CD8-positive, alpha-beta memory T cell (primary cell): ENCODE measurements at regions not wholly inside any gene's neighbourhood (a gene's known extent, or its start where the extent isn't known, plus 50 kb on each side); places are given as distances from the start of the nearest gene placed in this dataset.

Experiments
- CTCF ChIA-PET: fragments of 350-600 bp; sonication (Branson Sonifier 250); formaldehyde crosslinking; loops from one replicate; lab custom pipeline; 2021; ENCODE audit warnings: antibody characterized with exemption; lab: Charles Lee
- POLR2A ChIA-PET: fragments of 350-600 bp; sonication (Branson Sonifier 250); formaldehyde crosslinking; loops from one replicate; lab custom pipeline; 2021; ENCODE audit warnings: antibody characterized with exemption; lab: Charles Lee
- DNase-seq, 5 donors: peaks; one replicate each; pipeline versions ENCODE4 v3.0.0 to v3.0.0-alpha.2; 2020 to 2022; ENCODE audit warnings: mixed read lengths in 1 of 5
- H3K27ac ChIP-seq: one replicate; pipeline ENCODE4 v1.7.0; 2013; ENCODE audit warnings: low read depth, mild to moderate bottlenecking, low read length, moderate library complexity
- H3K27me3 ChIP-seq: 2 replicates; pipeline ENCODE4 v1.7.0; 2013; ENCODE audit warnings: low read length, mild to moderate bottlenecking; ENCODE audit not compliant: insufficient read depth, poor library complexity, severe bottlenecking
- H3K36me3 ChIP-seq: 2 replicates; pipeline ENCODE4 v1.7.0; 2013; ENCODE audit warnings: mild to moderate bottlenecking, low read length, moderate library complexity; ENCODE audit not compliant: insufficient read depth
- H3K4me1 ChIP-seq: 2 replicates; pipeline ENCODE4 v1.7.0; 2013; ENCODE audit warnings: mild to moderate bottlenecking, low read length, moderate library complexity; ENCODE audit not compliant: insufficient read depth
- H3K4me3 ChIP-seq: 2 replicates; pipeline ENCODE4 v1.7.0; 2013; ENCODE audit warnings: mild to moderate bottlenecking, low read length
- H3K9me3 ChIP-seq: 2 replicates; pipeline ENCODE4 v1.7.0; 2013; ENCODE audit warnings: mild to moderate bottlenecking, low read length
- H3K27ac Mint-ChIP-seq, 8 donors: one replicate each; pipeline ENCODE4 v1.8.0; 2020 to 2021; ENCODE audit warnings: mixed read lengths in 8 of 8, mild to moderate bottlenecking in 6 of 8, inconsistent platforms in 3 of 8, moderate library complexity in 3 of 8
- H3K27me3 Mint-ChIP-seq, 2 donors: one replicate each; pipeline ENCODE4 v1.8.0; 2020 to 2021; ENCODE audit warnings: mixed read lengths in 2 of 2, mild to moderate bottlenecking in 1 of 2, moderate library complexity in 1 of 2
- H3K36me3 Mint-ChIP-seq, 3 donors: one replicate each; pipeline ENCODE4 v1.8.0; 2020 to 2021; ENCODE audit warnings: mixed read lengths in 3 of 3, inconsistent platforms in 1 of 3, mild to moderate bottlenecking in 1 of 3
- H3K4me1 Mint-ChIP-seq, 3 donors: one replicate each; pipeline ENCODE4 v1.8.0; 2020 to 2021; ENCODE audit warnings: mixed read lengths in 3 of 3, inconsistent platforms in 1 of 3, mild to moderate bottlenecking in 1 of 3
- H3K4me3 Mint-ChIP-seq, 7 donors: one replicate each; pipeline ENCODE4 v1.8.0; 2020 to 2021; ENCODE audit warnings: mixed read lengths in 7 of 7, mild to moderate bottlenecking in 6 of 7, moderate library complexity in 4 of 7, inconsistent platforms in 2 of 7
- H3K9me3 Mint-ChIP-seq, 5 donors: one replicate each; pipeline ENCODE4 v1.8.0; 2020 to 2022; ENCODE audit warnings: mixed read lengths in 5 of 5, mild to moderate bottlenecking in 3 of 5, moderate library complexity in 2 of 5, inconsistent platforms in 1 of 5

DNA sequence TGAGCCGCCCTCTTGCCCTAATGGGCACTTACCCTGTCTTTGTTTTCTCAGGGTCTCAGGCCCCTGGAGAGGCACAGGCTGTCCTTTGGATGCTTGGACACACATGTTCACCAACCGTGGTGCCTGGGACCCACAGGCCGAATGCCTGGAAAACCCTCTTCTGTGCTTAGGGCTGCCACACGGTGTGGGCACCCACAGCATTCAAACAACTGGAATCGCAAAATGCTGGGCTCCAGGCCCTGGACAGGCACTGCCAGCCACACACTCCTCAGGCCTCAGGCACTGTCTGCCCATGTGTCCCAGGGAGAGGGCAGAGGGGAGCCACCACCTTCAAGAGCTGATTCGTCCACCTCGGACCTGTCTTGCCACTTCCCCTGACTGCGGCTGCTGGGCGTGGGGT lies 123.1 kb upstream of the ACKR3 start:
- Histone ChIP-seq H3K27me3 (no peaks in the 10 kb centered on the region), H3K27ac (no peak overlapping the region), H3K9me3 (no peaks in the 10 kb centered on the region), H3K4me3 (no peak overlapping the region), H3K36me3 (no peaks in the 10 kb centered on the region), H3K4me1 (no peaks in the 10 kb centered on the region)
- ChIA-PET CTCF (no interaction called here), POLR2A (no interaction called here)
- H3K27ac Mint-ChIP-seq = peak overlapping the region in 1 of 8 donors; percentile 72
- H3K4me1 Mint-ChIP-seq = no peaks in the 10 kb centered on the region
- H3K4me3 Mint-ChIP-seq = no peak overlapping the region
- DNase-seq = no peak
- H3K9me3 Mint-ChIP-seq = peaks cover 0 to 4% (median 0%) of the 10 kb centered on the region in 5 donors
- no peaks in the 10 kb centered on the region for H3K36me3 Mint-ChIP-seq
- H3K27me3 Mint-ChIP-seq = peaks cover 6 to 34% of the 10 kb centered on the region in 2 donors

DNA sequence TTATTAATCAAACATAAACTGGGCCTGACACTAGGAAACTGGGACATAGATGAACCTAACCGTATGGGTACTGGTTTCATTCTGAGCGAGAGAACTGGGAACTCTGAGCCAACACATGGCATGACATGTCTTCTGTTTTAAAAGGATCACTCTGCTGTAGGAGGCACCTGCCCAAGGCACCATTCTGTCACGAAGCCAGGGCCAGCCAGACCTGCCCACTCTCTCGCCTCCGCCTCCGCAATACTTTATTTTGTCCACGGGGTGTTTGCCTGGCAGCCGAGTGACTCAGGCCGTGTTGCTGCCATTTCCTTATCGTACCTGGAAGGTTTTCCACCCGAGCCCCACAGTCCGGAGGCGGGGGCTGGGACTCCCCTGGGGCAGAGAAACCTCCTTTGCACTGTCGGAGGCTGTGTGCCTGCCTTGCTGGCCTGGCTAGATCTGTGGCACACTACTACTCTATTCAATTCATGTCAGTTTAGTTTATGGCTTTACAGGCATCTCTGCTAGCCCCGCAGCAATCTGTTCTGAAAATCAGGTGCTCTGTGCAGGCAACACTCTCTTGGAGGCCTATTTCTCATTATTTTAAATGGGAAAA lies 120.4 kb upstream of the ACKR3 start:
- POLR2A ChIA-PET = no interaction called here
- CTCF ChIA-PET = no interaction called here
- no peak overlapping the region for H3K4me3 Mint-ChIP-seq
- peaks cover 11 to 25% of the 10 kb centered on the region in 2 donors for H3K27me3 Mint-ChIP-seq
- no peak overlapping the region for H3K27ac ChIP-seq
- H3K4me1 ChIP-seq = no peaks in the 10 kb centered on the region
- DNase-seq = no peak
- H3K36me3 Mint-ChIP-seq = no peaks in the 10 kb centered on the region
- no peaks in the 10 kb centered on the region for H3K36me3 ChIP-seq
- no peak overlapping the region for H3K27ac Mint-ChIP-seq
- H3K27me3 ChIP-seq = no peaks in the 10 kb centered on the region
- no peaks in the 10 kb centered on the region for H3K9me3 ChIP-seq
- no peaks in the 10 kb centered on the region for H3K9me3 Mint-ChIP-seq
- no peaks in the 10 kb centered on the region for H3K4me1 Mint-ChIP-seq
- no peak overlapping the region for H3K4me3 ChIP-seq

DNA sequence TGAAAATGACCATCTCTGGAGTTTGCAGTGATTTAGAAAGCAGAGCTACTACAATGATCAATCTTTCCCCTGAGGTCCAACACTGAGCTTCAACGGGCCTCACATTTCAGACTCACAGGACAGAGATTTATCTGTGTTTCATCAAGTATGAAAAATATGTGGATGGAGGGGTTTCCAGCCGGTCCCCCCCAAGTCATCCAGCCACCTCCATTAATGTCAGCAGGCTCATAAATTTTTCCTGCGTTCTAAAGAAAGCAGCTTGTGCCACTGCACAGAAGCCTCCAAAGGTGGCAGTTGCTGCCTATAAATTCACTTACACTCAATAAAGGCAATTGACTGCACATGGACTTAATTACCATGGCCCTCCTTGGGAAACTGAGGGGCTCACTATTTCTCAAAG lies 117.4 kb upstream of the ACKR3 start:
- CTCF ChIA-PET = no interaction called here
- peaks cover 15 to 25% of the 10 kb centered on the region in 2 donors for H3K27me3 Mint-ChIP-seq
- POLR2A ChIA-PET = no interaction called here

DNA sequence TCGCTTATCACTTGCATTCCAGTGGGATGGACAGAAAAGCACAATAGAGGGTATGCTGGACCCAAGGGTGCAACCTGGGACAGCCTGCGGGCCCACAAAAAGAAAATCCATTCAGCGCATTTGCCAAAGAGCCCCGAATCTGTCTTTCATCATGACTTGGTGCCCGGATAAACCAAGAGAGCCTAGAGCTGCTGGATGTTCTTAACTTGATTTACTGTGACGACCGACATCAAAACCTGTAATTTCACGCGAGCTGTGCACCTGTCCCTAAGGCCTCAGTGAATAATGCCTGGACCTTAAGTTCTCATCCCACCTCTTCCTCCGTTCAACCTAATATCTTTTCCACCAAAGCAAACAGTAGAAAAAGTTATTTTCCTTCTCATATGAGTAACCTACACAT lies 115.5 kb upstream of the ACKR3 start:
- no peaks in the 10 kb centered on the region for H3K4me1 ChIP-seq
- ChIA-PET POLR2A (no interaction called here), CTCF (no interaction called here)
- H3K27me3 ChIP-seq = no peaks in the 10 kb centered on the region
- no peak overlapping the region for H3K27ac ChIP-seq
- no peaks in the 10 kb centered on the region for H3K9me3 ChIP-seq
- H3K36me3 ChIP-seq = no peaks in the 10 kb centered on the region
- H3K27ac Mint-ChIP-seq = no peak overlapping the region
- H3K27me3 Mint-ChIP-seq = peaks cover 15 to 22% of the 10 kb centered on the region in 2 donors
- no peak for DNase-seq
- peaks cover 0 to 5% (median 0%) of the 10 kb centered on the region in 3 donors for H3K36me3 Mint-ChIP-seq
- H3K4me1 Mint-ChIP-seq = no peaks in the 10 kb centered on the region
- peaks cover 0 to 6% (median 0%) of the 10 kb centered on the region in 5 donors for H3K9me3 Mint-ChIP-seq
- H3K4me3 ChIP-seq = no peak overlapping the region
- H3K4me3 Mint-ChIP-seq = no peak overlapping the region

More for the DNA sequence above, 117.4 kb upstream of the ACKR3 start:
- DNase-seq = no peak
- Mint-ChIP-seq H3K9me3 (no peaks in the 10 kb centered on the region), H3K4me1 (no peaks in the 10 kb centered on the region), H3K36me3 (peaks cover 0 to 1% (median 0%) of the 10 kb centered on the region in 3 donors), H3K27ac (no peak overlapping the region), H3K4me3 (no peak overlapping the region)
- Histone ChIP-seq H3K4me1 (no peaks in the 10 kb centered on the region), H3K9me3 (no peaks in the 10 kb centered on the region), H3K4me3 (no peak overlapping the region), H3K27me3 (no peaks in the 10 kb centered on the region), H3K27ac (no peak overlapping the region), H3K36me3 (no peaks in the 10 kb centered on the region)

DNA sequence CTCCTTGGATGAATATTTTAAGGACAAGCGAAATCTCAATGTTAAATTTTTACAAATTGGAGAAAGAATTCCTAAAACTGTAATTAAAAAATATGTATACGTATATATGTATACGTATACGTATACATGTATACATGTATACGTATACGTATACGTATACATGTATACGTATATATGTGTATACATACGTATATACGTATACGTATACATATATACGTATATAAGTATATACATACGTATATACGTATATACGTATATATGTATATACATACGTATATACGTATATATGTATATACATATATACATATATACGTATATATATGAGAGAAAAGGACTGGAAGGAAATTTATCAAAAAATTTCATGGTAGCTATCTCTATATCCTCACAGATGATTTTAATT lies 110.2 kb upstream of the ACKR3 start:
- Histone ChIP-seq H3K27me3 (no peaks in the 10 kb centered on the region), H3K4me3 (no peak overlapping the region), H3K4me1 (no peaks in the 10 kb centered on the region), H3K27ac (no peak overlapping the region), H3K9me3 (no peaks in the 10 kb centered on the region), H3K36me3 (no peaks in the 10 kb centered on the region)
- peaks cover 0 to 6% (median 2%) of the 10 kb centered on the region in 5 donors for H3K9me3 Mint-ChIP-seq
- H3K36me3 Mint-ChIP-seq = peaks cover 0 to 5% (median 0%) of the 10 kb centered on the region in 3 donors
- H3K4me3 Mint-ChIP-seq = no peak overlapping the region
- no peaks in the 10 kb centered on the region for H3K4me1 Mint-ChIP-seq
- DNase-seq = no peak
- no peak overlapping the region for H3K27ac Mint-ChIP-seq
- ChIA-PET POLR2A (no interaction called here), CTCF (no interaction called here)
- H3K27me3 Mint-ChIP-seq = peaks cover 13 to 14% of the 10 kb centered on the region in 2 donors

DNA sequence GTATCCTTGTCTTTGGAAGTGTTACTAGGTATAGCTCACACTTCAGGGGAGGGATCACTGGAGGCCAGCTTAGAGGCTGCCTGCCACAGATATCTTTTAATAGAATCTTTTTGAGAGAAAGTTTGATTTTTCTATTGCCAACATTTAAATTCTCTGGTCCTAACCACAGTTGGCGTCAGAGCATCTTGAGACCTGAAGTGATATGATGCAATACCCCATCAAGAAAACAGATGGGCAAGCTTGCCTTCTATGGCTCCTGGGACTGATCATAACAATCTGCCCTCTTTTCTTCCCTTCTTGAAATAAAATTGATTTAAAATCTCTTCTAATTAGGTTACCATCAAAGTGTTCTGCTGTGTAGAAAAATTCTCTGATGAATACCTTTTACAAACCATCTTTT lies 105.5 kb upstream of the ACKR3 start:
- H3K4me1 ChIP-seq = no peaks in the 10 kb centered on the region
- no peak overlapping the region for H3K4me3 ChIP-seq
- POLR2A ChIA-PET = no interaction called here
- no peaks in the 10 kb centered on the region for H3K27me3 ChIP-seq
- Mint-ChIP-seq H3K27ac (no peak overlapping the region), H3K36me3 (peaks cover 0 to 3% (median 0%) of the 10 kb centered on the region in 3 donors), H3K27me3 (peaks cover 3 to 6% of the 10 kb centered on the region in 2 donors), H3K4me3 (no peak overlapping the region), H3K4me1 (no peaks in the 10 kb centered on the region), H3K9me3 (peaks cover 0 to 23% (median 17%) of the 10 kb centered on the region in 5 donors)
- no peak for DNase-seq
- H3K36me3 ChIP-seq = no peaks in the 10 kb centered on the region
- no peaks in the 10 kb centered on the region for H3K9me3 ChIP-seq
- CTCF ChIA-PET = no interaction called here
- no peak overlapping the region for H3K27ac ChIP-seq

DNA sequence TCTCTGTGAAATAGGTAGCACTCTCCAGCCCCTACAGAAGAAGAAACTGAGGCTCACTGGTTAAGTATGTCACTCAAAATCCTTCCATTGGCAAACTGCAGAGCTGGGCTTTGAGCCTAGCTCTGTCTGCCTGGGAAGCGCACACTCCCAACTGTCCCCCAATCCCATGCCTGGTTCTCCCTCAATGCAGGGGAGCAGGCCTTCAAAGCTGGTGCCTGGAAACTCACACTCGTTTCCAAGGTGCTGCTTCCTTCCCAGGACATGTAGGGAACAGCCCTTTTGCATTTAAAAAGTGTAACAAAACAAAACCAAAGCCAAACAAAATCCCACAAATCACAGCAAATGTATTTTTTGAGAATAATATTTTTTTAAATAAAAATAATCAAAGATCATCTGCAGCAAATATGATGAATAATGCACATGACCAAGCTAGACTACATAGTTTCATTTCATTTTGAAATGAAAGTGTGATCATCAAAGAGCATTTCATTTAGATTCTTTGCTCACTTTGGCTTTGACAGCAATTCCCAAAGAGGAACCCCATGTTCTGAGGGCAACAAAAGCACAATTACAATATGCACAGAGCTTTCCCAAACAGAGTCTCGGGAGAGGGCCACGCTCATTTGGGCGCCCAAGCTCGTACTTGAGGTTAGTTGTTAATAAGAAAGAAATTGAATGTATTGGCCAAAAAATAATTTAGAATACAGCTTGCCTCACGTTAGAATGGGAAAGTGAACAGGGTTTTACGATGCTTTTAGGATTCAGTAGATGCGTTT lies 96.7 kb upstream of the ACKR3 start:
- Histone ChIP-seq H3K36me3 (no peaks in the 10 kb centered on the region), H3K27me3 (no peaks in the 10 kb centered on the region), H3K4me1 (no peaks in the 10 kb centered on the region), H3K27ac (no peak overlapping the region), H3K4me3 (no peak overlapping the region), H3K9me3 (no peaks in the 10 kb centered on the region)
- ChIA-PET CTCF (no interaction called here), POLR2A (no interaction called here)
- Mint-ChIP-seq H3K27me3 (peaks cover 12 to 39% of the 10 kb centered on the region in 2 donors), H3K4me1 (no peaks in the 10 kb centered on the region), H3K4me3 (no peak overlapping the region), H3K36me3 (peaks cover 0 to 3% (median 0%) of the 10 kb centered on the region in 3 donors), H3K9me3 (peaks cover 0 to 11% (median 5%) of the 10 kb centered on the region in 5 donors), H3K27ac (no peak overlapping the region)
- DNase-seq = no peak

DNA sequence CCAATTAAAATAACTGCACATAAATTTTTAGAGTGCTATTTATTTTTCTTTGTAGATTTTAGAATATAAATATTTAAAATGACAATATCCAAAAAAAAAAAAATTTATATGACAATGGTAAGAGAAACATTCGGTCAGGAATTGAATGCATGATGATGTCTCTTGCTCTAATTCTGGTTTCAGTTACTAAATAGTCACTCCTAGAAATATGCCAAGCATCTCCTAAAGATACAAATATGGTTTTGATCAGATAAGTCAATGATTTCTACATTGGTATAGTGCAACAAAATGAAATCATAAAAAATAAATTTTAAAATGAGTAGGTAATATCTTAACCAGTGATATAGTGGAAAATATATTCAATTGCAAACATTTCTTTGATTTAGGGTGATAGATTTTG lies 95.9 kb upstream of the ACKR3 start:
- Histone ChIP-seq H3K27me3 (no peaks in the 10 kb centered on the region), H3K4me3 (no peak overlapping the region), H3K9me3 (no peaks in the 10 kb centered on the region), H3K36me3 (no peaks in the 10 kb centered on the region), H3K27ac (no peak overlapping the region), H3K4me1 (no peaks in the 10 kb centered on the region)
- Mint-ChIP-seq H3K9me3 (peaks cover 0 to 11% (median 7%) of the 10 kb centered on the region in 5 donors), H3K27ac (no peak overlapping the region), H3K4me1 (no peaks in the 10 kb centered on the region), H3K4me3 (no peak overlapping the region), H3K27me3 (peaks cover 13 to 42% of the 10 kb centered on the region in 2 donors), H3K36me3 (peaks cover 0 to 6% (median 0%) of the 10 kb centered on the region in 3 donors)
- POLR2A ChIA-PET = no interaction called here
- CTCF ChIA-PET = no interaction called here
- no peak for DNase-seq
